Activated naive CD8-positive, alpha-beta T cell treated with anti-CD3 and anti-CD28 coated beads, Interleukin-2, amount 10 ng/mL, durations not matched to agents 7 days and 5 days (primary cell): ENCODE measurements at regions not wholly inside any gene's neighbourhood (a gene's known extent, or its start where the extent isn't known, plus 50 kb on each side); places are given as distances from the start of the nearest gene placed in this dataset.

Source experiments
- ATAC-seq: fragments of 150-1000 bp; cut with Tn5 transposase; one replicate; pipeline ENCODE4 v1.10.0; 2021; ENCODE audit warnings: low read depth, moderate library complexity
- POLR2A ChIA-PET: fragments of 350-600 bp; sonication (Branson Sonifier 250); formaldehyde crosslinking; loops from one replicate; lab custom pipeline; 2021; ENCODE audit warnings: antibody characterized with exemption; lab: Charles Lee
- DNase-seq: peaks from one replicate; pipeline ENCODE4 v3.0.0; 2021
- H3K27ac Mint-ChIP-seq: one replicate; pipeline ENCODE4 v1.8.0; 2022; ENCODE audit warnings: mild to moderate bottlenecking, mixed read lengths
- H3K27me3 Mint-ChIP-seq: one replicate; pipeline ENCODE4 v1.8.0; 2022; ENCODE audit warnings: mild to moderate bottlenecking, moderate library complexity, mixed read lengths
- H3K36me3 Mint-ChIP-seq: one replicate; pipeline ENCODE4 v1.8.0; 2021; ENCODE audit warnings: mild to moderate bottlenecking, mixed read lengths
- H3K4me1 Mint-ChIP-seq: one replicate; pipeline ENCODE4 v1.8.0; 2021; ENCODE audit warnings: mixed read lengths
- H3K4me3 Mint-ChIP-seq: one replicate; pipeline ENCODE4 v1.8.0; 2022; ENCODE audit warnings: mild to moderate bottlenecking, moderate library complexity, mixed read lengths
- H3K9me3 Mint-ChIP-seq: one replicate; pipeline ENCODE4 v1.8.0; 2021; ENCODE audit warnings: mixed read lengths

DNA sequence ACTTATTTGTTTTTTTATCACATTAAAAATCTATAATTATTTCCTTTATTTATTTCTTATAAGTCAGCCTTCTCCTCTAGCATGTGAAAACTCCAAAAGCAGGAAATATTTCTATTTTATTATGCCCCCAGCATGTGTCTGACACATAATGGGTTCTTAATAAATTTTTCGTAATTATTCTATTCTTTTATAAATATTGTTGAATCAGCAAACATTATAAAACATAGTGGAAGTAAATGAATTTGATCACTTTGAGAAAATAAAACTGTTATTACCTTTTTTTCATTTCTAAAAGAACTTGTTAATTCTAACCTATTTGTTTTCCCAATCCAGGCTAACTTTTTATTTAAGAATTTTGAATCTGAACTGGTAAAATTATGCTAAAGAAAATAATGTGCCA is 509.1 kb upstream of the PCDH15 start:
- Mint-ChIP-seq H3K9me3 (no peaks in the 10 kb centered on the region), H3K4me1 (no peaks in the 10 kb centered on the region), H3K36me3 (no peaks in the 10 kb centered on the region), H3K27me3 (no peaks in the 10 kb centered on the region), H3K27ac (no peak overlapping the region), H3K4me3 (no peak overlapping the region)
- POLR2A ChIA-PET = no interaction called here
- DNase-seq (no peak), ATAC-seq (no peak)

DNA sequence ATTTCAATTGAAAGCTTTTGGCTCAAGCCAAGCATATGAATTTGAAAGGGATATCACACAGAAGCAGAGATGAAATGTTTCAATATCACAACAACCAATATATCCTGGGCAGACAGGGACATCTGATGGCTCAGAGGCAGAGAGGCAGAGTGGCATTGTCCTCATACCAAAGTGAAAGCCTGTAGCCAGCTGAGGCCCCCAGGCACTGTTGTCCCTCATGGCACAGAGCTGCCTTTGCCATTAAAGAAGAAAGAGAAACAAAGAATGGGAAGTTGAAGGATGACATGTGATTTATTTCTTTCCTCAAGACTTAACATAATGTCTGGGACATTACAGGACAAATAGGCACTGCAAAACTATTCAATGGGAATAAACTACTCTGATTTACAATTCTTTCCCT is 504.3 kb upstream of the PCDH15 start:
- H3K27me3 Mint-ChIP-seq = no peaks in the 10 kb centered on the region
- no peak overlapping the region for H3K27ac Mint-ChIP-seq

DNA sequence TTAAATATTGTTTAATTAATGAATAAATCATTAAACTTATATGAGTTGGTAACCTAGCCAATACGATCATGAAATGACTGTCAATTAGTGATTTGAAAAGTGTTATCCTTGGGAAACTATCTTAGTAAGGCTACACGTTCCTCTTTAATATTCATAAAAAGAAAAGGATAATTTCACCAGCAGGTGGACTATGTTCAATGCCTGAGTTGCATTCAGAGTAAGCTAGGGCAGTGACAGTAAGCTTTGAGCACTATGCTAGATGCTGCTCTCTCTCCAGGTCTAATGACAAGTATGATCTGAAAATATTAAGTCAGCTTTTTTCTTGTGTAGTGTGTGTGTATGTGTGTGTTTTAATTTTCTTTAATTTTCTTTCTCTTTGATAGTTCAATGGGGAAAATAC is 486.3 kb upstream of the PCDH15 start:
- Mint-ChIP-seq H3K4me1 (no peaks in the 10 kb centered on the region), H3K4me3 (no peak overlapping the region), H3K27ac (no peak overlapping the region), H3K27me3 (no peaks in the 10 kb centered on the region), H3K9me3 (peaks cover 4% of the 10 kb centered on the region), H3K36me3 (no peaks in the 10 kb centered on the region)
- DNase-seq = no peak
- ATAC-seq = no peak
- POLR2A ChIA-PET = no interaction called here

More for the DNA sequence above, 504.3 kb upstream of the PCDH15 start:
- no peaks in the 10 kb centered on the region for H3K36me3 Mint-ChIP-seq
- POLR2A ChIA-PET = no interaction called here
- H3K4me3 Mint-ChIP-seq = no peak overlapping the region
- DNase-seq (no peak), ATAC-seq (no peak)
- H3K4me1 Mint-ChIP-seq = no peaks in the 10 kb centered on the region
- H3K9me3 Mint-ChIP-seq = no peaks in the 10 kb centered on the region

DNA sequence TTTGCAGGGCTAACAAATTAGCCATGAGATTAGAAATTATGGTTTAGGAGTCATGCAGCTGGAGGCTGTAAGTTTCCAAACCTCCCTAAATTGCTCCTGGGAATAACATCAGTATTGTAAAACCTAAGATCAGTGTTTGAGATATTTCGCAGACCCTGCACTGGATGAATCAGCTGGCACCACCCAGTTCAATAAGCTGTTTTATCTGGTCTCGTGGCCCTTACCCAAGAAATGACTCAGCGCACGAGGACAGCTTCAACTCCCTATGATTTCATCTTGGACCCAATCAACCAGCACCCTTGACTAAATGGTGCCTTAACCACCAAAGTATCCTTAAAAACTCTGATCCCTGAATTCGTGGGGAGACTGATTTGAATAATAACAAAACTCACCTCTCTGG is 482.0 kb upstream of the PCDH15 start:
- H3K9me3 Mint-ChIP-seq = peaks cover 3% of the 10 kb centered on the region
- H3K27me3 Mint-ChIP-seq = no peaks in the 10 kb centered on the region
- POLR2A ChIA-PET = no interaction called here
- H3K36me3 Mint-ChIP-seq = no peaks in the 10 kb centered on the region
- H3K27ac Mint-ChIP-seq = no peak overlapping the region
- ATAC-seq = no peak
- no peak overlapping the region for H3K4me3 Mint-ChIP-seq
- DNase-seq = no peak
- no peaks in the 10 kb centered on the region for H3K4me1 Mint-ChIP-seq

DNA sequence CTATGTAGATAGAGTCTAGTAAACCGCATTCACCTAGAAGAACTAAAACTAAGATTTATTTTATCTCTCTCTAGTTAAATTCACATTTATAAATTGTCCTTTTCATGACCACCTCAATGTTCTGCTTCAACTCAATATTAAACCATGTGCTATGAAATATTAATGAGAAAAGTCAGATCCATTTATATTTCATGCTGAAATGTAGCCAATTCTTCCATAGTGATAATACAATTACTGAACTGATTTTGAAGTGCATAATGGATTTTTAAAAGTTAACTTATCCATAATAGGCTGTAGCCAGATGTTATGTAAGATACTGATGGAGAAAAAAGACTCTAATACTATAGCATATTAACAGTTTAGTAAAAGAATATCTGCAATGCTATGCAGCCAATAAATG is 479.7 kb upstream of the PCDH15 start:
- ATAC-seq (no peak), DNase-seq (no peak)
- Mint-ChIP-seq H3K4me3 (no peak overlapping the region), H3K9me3 (peaks cover 3% of the 10 kb centered on the region), H3K36me3 (no peaks in the 10 kb centered on the region), H3K4me1 (no peaks in the 10 kb centered on the region), H3K27me3 (no peaks in the 10 kb centered on the region), H3K27ac (no peak overlapping the region)
- POLR2A ChIA-PET = no interaction called here

DNA sequence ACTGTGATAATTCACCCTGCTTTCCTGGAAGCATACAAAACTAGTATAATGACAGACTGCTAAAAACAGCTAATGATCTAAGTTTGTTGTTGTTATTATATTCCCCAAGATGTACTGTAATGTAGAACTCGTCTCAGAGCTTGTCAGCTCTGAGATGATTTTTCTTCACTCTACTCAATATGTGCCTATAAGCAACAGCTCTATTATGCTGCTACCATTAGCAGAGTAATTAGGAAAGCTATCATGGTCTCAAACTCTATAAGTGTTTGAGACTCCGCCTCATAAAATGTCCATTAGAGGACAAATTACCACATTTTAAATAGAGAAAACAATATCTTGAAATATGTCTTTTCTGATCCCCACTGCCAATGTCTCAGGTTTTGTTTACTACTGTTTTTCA is 476.5 kb upstream of the PCDH15 start:
- Mint-ChIP-seq H3K9me3 (no peaks in the 10 kb centered on the region), H3K4me1 (no peaks in the 10 kb centered on the region), H3K4me3 (no peak overlapping the region), H3K36me3 (no peaks in the 10 kb centered on the region), H3K27me3 (no peaks in the 10 kb centered on the region), H3K27ac (no peak overlapping the region)
- POLR2A ChIA-PET = no interaction called here
- no peak for DNase-seq
- no peak for ATAC-seq

DNA sequence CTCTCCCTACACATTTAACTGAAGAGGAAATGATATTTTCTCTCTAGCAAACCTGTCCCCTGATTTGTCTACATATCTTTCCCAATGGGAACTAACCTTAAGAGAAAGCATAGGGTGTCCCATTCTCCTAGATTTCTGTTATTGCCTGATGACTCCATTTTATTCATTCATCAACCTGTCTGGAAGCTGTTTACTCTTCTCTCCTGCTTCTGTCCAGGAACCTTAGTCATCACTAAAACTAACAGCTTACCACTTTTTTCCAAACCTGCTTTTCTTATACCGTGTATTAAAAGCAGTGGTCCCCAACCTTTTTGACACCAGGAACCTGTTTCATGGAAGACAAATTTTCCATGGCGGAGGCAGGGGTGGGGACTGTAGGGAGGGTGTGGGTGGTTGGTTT is 473.3 kb upstream of the PCDH15 start:
- DNase-seq (no peak), ATAC-seq (no peak)
- H3K4me1 Mint-ChIP-seq = no peaks in the 10 kb centered on the region
- H3K36me3 Mint-ChIP-seq = no peaks in the 10 kb centered on the region
- H3K9me3 Mint-ChIP-seq = no peaks in the 10 kb centered on the region
- no peak overlapping the region for H3K27ac Mint-ChIP-seq
- no peaks in the 10 kb centered on the region for H3K27me3 Mint-ChIP-seq
- H3K4me3 Mint-ChIP-seq = no peak overlapping the region
- POLR2A ChIA-PET = no interaction called here

DNA sequence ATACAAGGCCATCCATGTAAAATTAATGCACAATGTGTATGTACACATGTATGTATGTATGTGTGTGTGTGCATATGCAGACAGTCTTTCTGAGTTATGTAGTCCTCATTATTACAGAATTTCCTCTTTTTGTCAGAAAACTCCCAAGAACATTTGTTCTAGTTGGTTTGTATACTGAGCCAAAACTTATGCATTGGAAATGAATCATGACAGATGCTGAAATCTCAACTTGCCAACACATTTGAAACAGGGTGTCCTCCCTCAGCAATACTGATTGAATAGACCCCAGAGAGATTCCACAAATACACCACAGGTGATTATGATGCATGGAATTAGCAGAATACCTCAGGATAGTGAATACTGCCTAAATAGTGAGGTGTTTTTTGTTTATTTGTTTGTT is 472.9 kb upstream of the PCDH15 start:
- ATAC-seq (no peak), DNase-seq (no peak)
- no peaks in the 10 kb centered on the region for H3K27me3 Mint-ChIP-seq
- no peaks in the 10 kb centered on the region for H3K9me3 Mint-ChIP-seq
- H3K27ac Mint-ChIP-seq = no peak overlapping the region
- no peaks in the 10 kb centered on the region for H3K36me3 Mint-ChIP-seq
- H3K4me1 Mint-ChIP-seq = no peaks in the 10 kb centered on the region
- POLR2A ChIA-PET = no interaction called here
- H3K4me3 Mint-ChIP-seq = no peak overlapping the region

DNA sequence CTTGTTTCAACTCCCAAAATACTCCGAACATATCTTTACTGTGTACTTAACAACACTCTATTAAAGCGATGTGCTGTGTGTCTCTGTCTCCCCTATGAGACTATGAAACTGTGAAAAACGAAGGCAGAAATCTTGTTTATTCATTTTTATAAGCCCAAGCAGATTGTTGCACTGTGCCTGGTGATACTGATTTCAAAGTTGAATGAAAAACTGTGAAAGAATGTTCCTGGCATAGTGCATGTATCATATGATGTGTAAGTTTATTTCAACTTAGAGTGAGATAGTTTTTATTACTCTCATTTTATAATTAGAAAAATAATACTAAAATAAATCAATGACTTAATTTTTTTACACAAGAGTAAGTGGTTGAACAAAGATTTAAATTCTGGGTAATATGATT is 471.9 kb upstream of the PCDH15 start:
- POLR2A ChIA-PET = no interaction called here
- no peak for DNase-seq
- H3K4me1 Mint-ChIP-seq = no peaks in the 10 kb centered on the region

DNA sequence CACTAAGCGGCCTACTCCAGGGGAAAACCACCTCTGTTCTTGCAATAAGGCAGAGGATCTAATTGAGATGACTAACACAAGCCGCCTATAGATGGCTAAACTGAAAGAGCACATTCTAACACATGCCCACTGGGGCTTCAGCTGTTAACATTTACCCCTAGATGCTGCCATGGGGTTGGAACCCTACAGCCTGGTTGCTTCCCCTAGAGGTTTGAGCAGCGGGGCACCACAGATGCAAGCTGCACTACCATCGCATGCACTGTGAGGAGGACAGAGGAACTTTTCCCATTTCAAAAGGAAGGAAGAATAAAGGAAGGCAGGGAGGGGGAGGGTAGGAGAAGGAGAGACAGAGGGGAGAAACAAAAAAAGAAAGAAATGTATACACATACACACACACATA is 465.8 kb upstream of the PCDH15 start:
- POLR2A ChIA-PET = no interaction called here
- no peaks in the 10 kb centered on the region for H3K36me3 Mint-ChIP-seq
- H3K27ac Mint-ChIP-seq = no peak overlapping the region
- no peak for ATAC-seq
- no peaks in the 10 kb centered on the region for H3K4me1 Mint-ChIP-seq
- no peaks in the 10 kb centered on the region for H3K27me3 Mint-ChIP-seq
- DNase-seq = no peak
- no peaks in the 10 kb centered on the region for H3K9me3 Mint-ChIP-seq
- H3K4me3 Mint-ChIP-seq = no peak overlapping the region

More for the DNA sequence above, 471.9 kb upstream of the PCDH15 start:
- Mint-ChIP-seq H3K36me3 (no peaks in the 10 kb centered on the region), H3K27me3 (no peaks in the 10 kb centered on the region), H3K27ac (no peak overlapping the region), H3K4me3 (no peak overlapping the region), H3K9me3 (no peaks in the 10 kb centered on the region)
- no peak for ATAC-seq

DNA sequence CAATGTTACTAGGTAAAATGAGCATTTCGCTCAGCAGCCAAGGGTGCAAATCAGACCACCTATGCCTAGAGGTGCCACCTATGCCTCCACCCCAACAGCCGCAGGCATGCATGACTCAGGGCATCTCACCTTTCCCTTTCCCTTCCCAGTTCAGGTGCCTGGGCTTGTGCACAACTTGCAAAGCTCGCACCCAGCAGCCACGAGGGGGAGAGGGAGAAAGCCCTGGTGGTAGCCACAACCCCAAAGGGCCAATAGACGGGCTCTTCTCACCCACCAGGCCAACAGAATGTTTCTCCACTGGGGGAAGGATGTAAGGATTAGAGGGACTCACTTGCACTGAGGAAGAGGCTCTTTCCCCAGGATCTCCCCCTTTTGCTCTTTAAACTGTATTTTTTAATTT is 462.3 kb upstream of the PCDH15 start:
- POLR2A ChIA-PET = no interaction called here
- Mint-ChIP-seq H3K4me3 (no peak overlapping the region), H3K4me1 (no peaks in the 10 kb centered on the region), H3K36me3 (no peaks in the 10 kb centered on the region), H3K27me3 (no peaks in the 10 kb centered on the region), H3K9me3 (no peaks in the 10 kb centered on the region), H3K27ac (no peak overlapping the region)
- no peak for DNase-seq
- ATAC-seq = no peak

DNA sequence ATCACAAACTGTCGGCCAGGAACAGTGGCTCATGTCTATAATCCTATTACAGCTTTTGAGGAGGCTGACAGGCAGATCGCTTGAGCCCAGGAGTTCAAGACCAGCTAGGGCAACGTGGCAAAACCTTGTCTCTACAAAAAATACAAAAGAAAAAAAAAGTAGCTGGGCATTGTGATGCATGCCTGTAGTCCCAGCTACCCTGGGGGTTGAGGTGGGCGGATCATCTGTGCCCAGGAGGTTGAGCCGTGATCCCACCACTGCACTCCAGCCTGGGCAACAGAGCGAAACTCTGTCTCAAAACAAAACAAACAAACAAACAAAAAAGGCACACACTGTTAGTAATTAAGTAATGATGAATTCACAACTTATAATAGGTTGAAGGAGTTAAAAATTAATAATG is 441.5 kb upstream of the PCDH15 start:
- Mint-ChIP-seq H3K27me3 (no peaks in the 10 kb centered on the region), H3K36me3 (no peaks in the 10 kb centered on the region), H3K4me3 (no peak overlapping the region), H3K4me1 (no peaks in the 10 kb centered on the region), H3K9me3 (no peaks in the 10 kb centered on the region), H3K27ac (no peak overlapping the region)
- DNase-seq = no peak
- POLR2A ChIA-PET = no interaction called here
- no peak for ATAC-seq

DNA sequence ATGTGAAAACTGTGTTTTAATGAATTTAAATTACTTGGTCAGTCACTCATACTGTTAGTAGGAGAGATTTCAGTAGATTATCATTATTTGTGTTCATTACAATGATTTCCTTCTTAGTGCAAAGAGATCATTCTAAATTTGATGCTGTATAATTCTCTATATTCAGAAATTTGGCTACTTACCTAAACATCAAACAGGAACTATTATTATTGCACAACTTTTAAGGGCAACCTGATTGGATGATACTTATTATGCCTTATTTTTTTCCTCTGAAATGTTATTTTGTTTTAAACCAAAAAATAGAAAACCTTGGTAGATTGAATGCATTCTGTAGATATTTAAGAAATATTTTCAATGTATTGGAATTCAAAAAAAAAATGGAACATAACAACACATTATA is 436.4 kb upstream of the PCDH15 start:
- no peaks in the 10 kb centered on the region for H3K36me3 Mint-ChIP-seq
- POLR2A ChIA-PET = no interaction called here
- no peak overlapping the region for H3K4me3 Mint-ChIP-seq
- no peaks in the 10 kb centered on the region for H3K9me3 Mint-ChIP-seq
- ATAC-seq (no peak), DNase-seq (no peak)
- no peaks in the 10 kb centered on the region for H3K27me3 Mint-ChIP-seq
- no peak overlapping the region for H3K27ac Mint-ChIP-seq
- H3K4me1 Mint-ChIP-seq = no peaks in the 10 kb centered on the region

DNA sequence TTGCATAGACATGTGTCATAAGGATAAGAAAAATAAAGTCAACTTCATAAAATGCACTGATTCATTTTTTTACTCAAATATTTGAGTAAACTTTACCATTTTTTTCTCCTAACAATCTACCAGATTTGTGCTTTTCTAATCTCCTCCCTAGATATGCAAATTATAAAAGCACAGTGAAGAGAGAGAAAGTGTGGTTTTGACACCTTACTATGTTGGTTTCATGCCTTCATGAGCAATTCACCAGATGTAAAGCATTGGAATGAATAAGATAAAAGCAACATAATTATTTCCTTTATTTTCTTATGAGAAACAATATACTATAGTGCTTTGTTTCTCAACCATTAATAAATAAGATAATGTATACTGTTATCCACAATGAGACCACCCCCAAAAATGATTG is 432.5 kb upstream of the PCDH15 start:
- no peak overlapping the region for H3K27ac Mint-ChIP-seq
- ATAC-seq (no peak), DNase-seq (no peak)
- H3K9me3 Mint-ChIP-seq = no peaks in the 10 kb centered on the region
- no peak overlapping the region for H3K4me3 Mint-ChIP-seq
- no peaks in the 10 kb centered on the region for H3K36me3 Mint-ChIP-seq
- POLR2A ChIA-PET = no interaction called here
- H3K4me1 Mint-ChIP-seq = no peaks in the 10 kb centered on the region
- H3K27me3 Mint-ChIP-seq = no peaks in the 10 kb centered on the region

DNA sequence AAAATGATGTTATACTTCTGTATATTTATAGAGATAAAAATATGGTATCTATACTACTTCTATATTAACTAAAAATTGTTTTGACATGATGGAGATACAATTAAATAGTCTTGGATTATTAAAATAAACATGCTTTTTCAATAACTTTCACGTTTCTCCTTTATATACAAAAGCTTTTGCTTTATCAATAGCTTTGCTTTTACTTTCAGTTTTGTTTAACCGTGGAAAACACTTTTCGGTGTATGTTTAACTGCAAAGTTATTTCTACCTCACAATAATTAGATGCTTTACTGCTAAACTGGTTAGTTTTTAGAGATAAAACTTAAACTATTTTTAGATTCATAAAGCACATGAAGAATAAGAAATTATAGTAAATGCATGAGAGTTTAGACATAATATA is 432.1 kb upstream of the PCDH15 start:
- Mint-ChIP-seq H3K27me3 (no peaks in the 10 kb centered on the region), H3K27ac (no peak overlapping the region), H3K36me3 (no peaks in the 10 kb centered on the region), H3K9me3 (no peaks in the 10 kb centered on the region), H3K4me1 (no peaks in the 10 kb centered on the region), H3K4me3 (no peak overlapping the region)
- POLR2A ChIA-PET = no interaction called here
- DNase-seq (no peak), ATAC-seq (no peak)
